ENCODE measurements at regions not wholly inside any gene's neighbourhood (a gene's known extent, or its start where the extent isn't known, plus 50 kb on each side); places are given as distances from the start of the nearest gene placed in this dataset.

GRCh38 chr5:68681929-68682328 lies 411.9 kb upstream of the SLC30A5 start:
- Histone ChIP-seq H3K4me2 (ENCODE audit: low read length) (no peak overlapping the region), H3K79me2 (ENCODE audit: insufficient read depth, low read depth, low read length) (no peaks in the 10 kb centered on the region), H3K9me2 (ENCODE audit: insufficient read depth, low read length) (no peaks in the 10 kb centered on the region), H2AFZ (ENCODE audit: low read length) (no peak overlapping the region), H3K36me3 (ENCODE audit: insufficient read depth, low read length) (no peaks in the 10 kb centered on the region), H3K4me1 (ENCODE audit: insufficient read depth, low read length, poor library complexity, severe bottlenecking) (no peaks in the 10 kb centered on the region), H3K27ac (ENCODE audit: low read depth, low read length, poor library complexity, severe bottlenecking) (no peak overlapping the region), H3K9me3 (ENCODE audit: low read length) (no peaks in the 10 kb centered on the region), H4K20me1 (ENCODE audit: insufficient read depth, low read length) (no peaks in the 10 kb centered on the region), H3K4me3 (ENCODE audit: low read depth, low read length, poor library complexity, severe bottlenecking) (no peak overlapping the region)
- no TSS peak for BruUV-seq (replicated peaks)
- intact Hi-C loops (cut with micrococcal nuclease; ENCODE audit: unreplicated experiment) = no loop called here
- TF ChIP-seq CTCF (conservative IDR thresholded peaks at IDR 0.05; ENCODE audit: low read length) (no peak), EZH2phosphoT487 (IDR thresholded peaks at IDR 0.05; ENCODE audit: borderline replicate concordance, low read depth, low read length) (no peak)
- ChIA-PET CTCF (ENCODE audit: unreplicated experiment) (no interaction called here), POLR2A (no interaction called here)
- DNase-seq (ENCODE audit: low spot score) = no peak

- H3K9me3 ChIP-seq (ENCODE audit: low read length) = no peaks in the 10 kb centered on the region
- no peaks in the 10 kb centered on the region for H3K9me2 ChIP-seq (ENCODE audit: insufficient read depth, low read length)
- no peaks in the 10 kb centered on the region for H4K20me1 ChIP-seq (ENCODE audit: insufficient read depth, low read length)
- POLR2A ChIA-PET = interaction anchor here (0.9 kb wide), 1 partner anchor 9 kb away, joined by 3 read pairs; no protein-coding TSS in a partner anchor
- H2AFZ ChIP-seq (ENCODE audit: low read length) = no peak overlapping the region
- no peak for TF ChIP-seq CTCF (conservative IDR thresholded peaks at IDR 0.05; ENCODE audit: low read length)
- TF ChIP-seq EZH2phosphoT487 (IDR thresholded peaks at IDR 0.05; ENCODE audit: borderline replicate concordance, low read depth, low read length) = no peak
- CTCF ChIA-PET (ENCODE audit: unreplicated experiment) = no interaction called here
- H3K36me3 ChIP-seq (ENCODE audit: insufficient read depth, low read length) = no peaks in the 10 kb centered on the region
- H3K27ac ChIP-seq (ENCODE audit: low read depth, low read length, poor library complexity, severe bottlenecking) = no peak overlapping the region
- intact Hi-C loops (cut with micrococcal nuclease; ENCODE audit: unreplicated experiment) = no loop called here
- H3K4me1 ChIP-seq (ENCODE audit: insufficient read depth, low read length, poor library complexity, severe bottlenecking) = no peaks in the 10 kb centered on the region
- no peak for DNase-seq (ENCODE audit: low spot score)
- no peak overlapping the region for H3K4me3 ChIP-seq (ENCODE audit: low read depth, low read length, poor library complexity, severe bottlenecking)
- BruUV-seq (replicated peaks) = no TSS peak
- H3K4me2 ChIP-seq (ENCODE audit: low read length) = no peak overlapping the region
- no peaks in the 10 kb centered on the region for H3K79me2 ChIP-seq (ENCODE audit: insufficient read depth, low read depth, low read length)
Observed at GRCh38 chr5:68682400-68683160, 411.2 kb upstream of the SLC30A5 start.

GRCh38 chr5:68683632-68684036 lies 410.2 kb upstream of the SLC30A5 start:
- Histone ChIP-seq H3K27ac (ENCODE audit: low read depth, low read length, poor library complexity, severe bottlenecking) (no peak overlapping the region), H3K4me3 (ENCODE audit: low read depth, low read length, poor library complexity, severe bottlenecking) (no peak overlapping the region), H3K79me2 (ENCODE audit: insufficient read depth, low read depth, low read length) (no peaks in the 10 kb centered on the region), H3K4me1 (ENCODE audit: insufficient read depth, low read length, poor library complexity, severe bottlenecking) (no peaks in the 10 kb centered on the region), H3K36me3 (ENCODE audit: insufficient read depth, low read length) (no peaks in the 10 kb centered on the region), H3K9me2 (ENCODE audit: insufficient read depth, low read length) (no peaks in the 10 kb centered on the region), H2AFZ (ENCODE audit: low read length) (no peak overlapping the region), H4K20me1 (ENCODE audit: insufficient read depth, low read length) (no peaks in the 10 kb centered on the region), H3K4me2 (ENCODE audit: low read length) (no peak overlapping the region), H3K9me3 (ENCODE audit: low read length) (no peaks in the 10 kb centered on the region)
- DNase-seq (ENCODE audit: low spot score) = no peak
- no TSS peak for BruUV-seq (replicated peaks)
- ChIA-PET POLR2A (interaction anchor here (0.9 kb wide), 1 partner anchor 11 kb away, joined by 3 read pairs; no protein-coding TSS in a partner anchor), CTCF (ENCODE audit: unreplicated experiment) (no interaction called here)
- TF ChIP-seq EZH2phosphoT487 (IDR thresholded peaks at IDR 0.05; ENCODE audit: borderline replicate concordance, low read depth, low read length) (no peak), CTCF (conservative IDR thresholded peaks at IDR 0.05; ENCODE audit: low read length) (no peak)
- intact Hi-C loops (cut with micrococcal nuclease; ENCODE audit: unreplicated experiment) = no loop called here
